ENCODE measurements at regions not wholly inside any gene's neighbourhood (a gene's known extent, or its start where the extent isn't known, plus 50 kb on each side); places are given as distances from the start of the nearest gene placed in this dataset.

- H3K4me3 ChIP-seq (ENCODE audit: low read depth, low read length): no peak overlapping the region
- TF ChIP-seq CTCF (IDR thresholded peaks at IDR 0.05; ENCODE audit: insufficient read depth, low read length): no peak
- no peak for DNase-seq (ENCODE audit: low read depth)
These were observed 143.7 kb downstream of the C5orf15 start for GRCh38 chr5:133824661-133825254.

- DNase-seq (ENCODE audit: low read depth): no peak
- no peak overlapping the region for H3K4me3 ChIP-seq (ENCODE audit: low read depth, low read length)
- no peak for TF ChIP-seq CTCF (IDR thresholded peaks at IDR 0.05; ENCODE audit: insufficient read depth, low read length)
These were observed 146.5 kb downstream of the C5orf15 start for GRCh38 chr5:133821889-133822288.

- no peak for DNase-seq (ENCODE audit: low read depth)
- no peak for TF ChIP-seq CTCF (IDR thresholded peaks at IDR 0.05; ENCODE audit: insufficient read depth, low read length)
- no peak overlapping the region for H3K4me3 ChIP-seq (ENCODE audit: low read depth, low read length)
These were observed 147.1 kb downstream of the C5orf15 start for GRCh38 chr5:133821311-133821741.

- peak; percentile 12 for DNase-seq (ENCODE audit: low read depth)
- TF ChIP-seq CTCF (IDR thresholded peaks at IDR 0.05; ENCODE audit: insufficient read depth, low read length): no peak
- no peak overlapping the region for H3K4me3 ChIP-seq (ENCODE audit: low read depth, low read length)
These were observed 147.9 kb downstream of the C5orf15 start for GRCh38 chr5:133820507-133820906.

- no peak overlapping the region for H3K4me3 ChIP-seq (ENCODE audit: low read depth, low read length)
- TF ChIP-seq CTCF (IDR thresholded peaks at IDR 0.05; ENCODE audit: insufficient read depth, low read length): no peak
- no peak for DNase-seq (ENCODE audit: low read depth)
These were observed 148.4 kb downstream of the C5orf15 start for GRCh38 chr5:133819977-133820471.

GRCh38 chr5:133818869-133819600 lies 149.4 kb downstream of the C5orf15 start:
- H3K4me3 ChIP-seq (ENCODE audit: low read depth, low read length): no peak overlapping the region
- no peak for TF ChIP-seq CTCF (IDR thresholded peaks at IDR 0.05; ENCODE audit: insufficient read depth, low read length)
- no peak for DNase-seq (ENCODE audit: low read depth)

Data from fibroblast of the aortic adventitia (primary cell).